Ramos (cell line): ENCODE measurements at regions not wholly inside any gene's neighbourhood (a gene's known extent, or its start where the extent isn't known, plus 50 kb on each side); places are given as distances from the start of the nearest gene placed in this dataset.

Experiments used
- in situ Hi-C: fragments of 300-500 bp; cut with MboI; formaldehyde crosslinking; loops from one replicate; pipeline ENCODE4 v1.14.3; 2022; ENCODE audit warnings: low sequenced_read_pairs; ENCODE audit not compliant: unreplicated experiment

DNA sequence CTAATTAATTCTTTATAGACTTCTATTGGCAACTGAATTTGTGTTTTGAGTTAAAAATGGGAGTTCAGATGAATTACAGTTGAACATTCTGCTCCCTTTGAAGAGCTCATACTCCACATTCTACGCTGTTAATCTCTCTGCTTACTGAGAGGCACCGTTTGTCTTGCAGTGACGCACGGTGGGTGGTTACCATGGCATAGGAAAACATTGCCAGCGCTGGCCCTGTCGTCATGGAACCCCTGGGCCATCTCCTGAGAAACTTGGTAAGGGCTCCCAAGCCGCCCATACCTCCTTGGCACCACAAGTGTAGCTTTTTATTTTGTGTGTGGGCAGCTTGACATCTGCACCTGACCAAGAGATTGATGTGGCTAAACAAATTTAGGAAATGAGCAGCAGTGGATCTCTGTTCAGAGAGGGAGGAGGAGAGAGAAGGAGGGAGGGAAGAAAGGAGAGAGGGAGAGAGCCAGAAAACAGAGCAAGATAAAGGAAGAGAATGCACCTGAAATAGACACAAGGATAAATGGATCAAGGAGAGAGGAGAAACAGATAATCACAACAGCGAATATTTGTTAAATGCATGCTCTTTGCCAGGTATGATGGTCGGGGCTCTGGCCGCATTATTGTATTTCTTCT, 398.5 kb downstream of the HAPSTR1 start:
- in situ Hi-C loops: no loop called here

DNA sequence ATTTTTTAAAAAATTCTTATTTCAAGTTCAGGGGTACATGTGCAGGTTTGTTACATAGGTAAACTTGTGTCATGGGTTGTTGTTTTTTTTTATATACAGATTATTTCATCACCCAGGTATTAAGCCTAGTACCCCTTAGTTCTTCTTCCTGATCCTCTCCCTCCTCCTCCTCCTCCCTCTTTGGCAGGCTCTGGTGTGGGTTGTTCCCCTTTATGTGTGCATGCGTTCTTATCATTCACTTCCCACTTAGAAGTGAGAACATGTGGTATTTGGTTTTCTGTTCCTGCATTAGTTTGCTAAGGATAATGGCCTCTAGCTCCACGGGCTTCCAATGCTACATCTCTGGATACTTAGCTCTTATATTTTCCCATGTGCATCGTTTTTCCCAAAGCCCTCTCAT, 404.4 kb downstream of the HAPSTR1 start:
- in situ Hi-C loops: no loop called here

DNA sequence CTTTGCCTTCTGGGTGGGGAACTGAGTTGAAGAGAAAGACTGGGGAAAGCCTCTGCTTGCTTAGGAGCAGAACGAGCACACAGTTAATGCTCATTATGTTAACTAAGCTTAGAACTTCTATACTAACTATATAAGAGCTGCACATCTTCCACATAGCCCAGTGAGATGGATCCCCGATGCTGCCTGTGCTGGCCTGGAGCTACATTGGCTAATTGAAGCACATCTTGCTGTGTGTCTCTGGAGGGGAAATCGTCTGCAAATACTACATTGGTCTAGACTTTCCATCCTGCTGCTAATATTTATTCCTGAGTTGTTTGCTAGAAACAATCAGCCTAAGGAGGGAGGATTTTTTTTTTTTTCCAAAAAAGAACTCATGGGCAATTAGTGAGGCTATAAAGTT, 406.3 kb downstream of the HAPSTR1 start:
- in situ Hi-C loops: no loop called here

DNA sequence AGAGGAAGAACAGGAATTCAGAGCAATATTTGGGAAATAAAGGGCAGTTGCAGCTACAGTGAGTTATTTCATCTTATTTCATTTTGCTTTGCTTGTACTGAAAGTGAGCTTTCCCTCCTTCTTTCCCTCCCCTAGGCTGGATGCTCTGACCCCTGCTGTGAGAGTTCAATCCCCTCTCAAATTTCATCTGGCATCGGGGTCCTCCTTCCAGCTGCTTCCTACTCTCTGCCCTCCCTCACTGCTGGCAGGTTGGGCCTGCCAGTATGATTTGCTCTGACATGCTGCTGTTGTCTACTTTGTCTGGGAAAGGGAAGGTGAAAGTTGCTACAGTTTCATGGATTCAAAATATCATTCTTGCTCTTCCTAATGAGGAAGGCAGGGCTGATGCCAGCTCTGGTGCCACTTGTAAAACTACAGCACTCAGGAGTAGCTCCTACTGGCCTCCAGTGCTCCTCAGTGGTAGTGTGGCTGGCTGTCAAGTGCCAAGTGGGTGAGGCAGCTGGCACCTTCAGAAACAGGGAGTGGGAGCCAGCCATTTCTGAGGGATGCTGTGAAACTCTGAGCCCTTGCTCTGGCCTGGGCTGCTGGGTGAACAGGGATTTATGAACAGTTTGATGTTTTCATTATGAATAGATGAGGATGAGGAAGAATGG, 408.6 kb downstream of the HAPSTR1 start:
- in situ Hi-C loops: no loop called here

DNA sequence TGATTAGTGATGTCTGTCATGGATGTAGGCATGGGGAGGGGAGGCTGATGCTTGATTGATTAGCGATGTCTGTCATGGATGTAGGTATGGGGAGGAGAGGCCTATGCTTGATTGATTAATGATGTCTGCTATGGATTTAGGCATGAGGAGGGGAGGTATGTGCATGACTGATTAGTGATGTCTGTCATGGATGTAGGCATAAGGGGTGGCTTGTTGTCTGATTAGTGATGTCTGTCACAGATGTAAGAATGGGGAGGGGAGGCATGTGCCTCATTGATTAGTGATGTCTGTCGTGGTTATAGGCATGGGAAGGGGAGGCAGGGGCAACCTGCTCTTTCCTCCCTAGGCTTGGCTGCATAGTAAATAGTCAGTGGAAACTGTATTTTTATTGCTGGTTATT, 409.4 kb downstream of the HAPSTR1 start:
- in situ Hi-C loops: no loop called here

DNA sequence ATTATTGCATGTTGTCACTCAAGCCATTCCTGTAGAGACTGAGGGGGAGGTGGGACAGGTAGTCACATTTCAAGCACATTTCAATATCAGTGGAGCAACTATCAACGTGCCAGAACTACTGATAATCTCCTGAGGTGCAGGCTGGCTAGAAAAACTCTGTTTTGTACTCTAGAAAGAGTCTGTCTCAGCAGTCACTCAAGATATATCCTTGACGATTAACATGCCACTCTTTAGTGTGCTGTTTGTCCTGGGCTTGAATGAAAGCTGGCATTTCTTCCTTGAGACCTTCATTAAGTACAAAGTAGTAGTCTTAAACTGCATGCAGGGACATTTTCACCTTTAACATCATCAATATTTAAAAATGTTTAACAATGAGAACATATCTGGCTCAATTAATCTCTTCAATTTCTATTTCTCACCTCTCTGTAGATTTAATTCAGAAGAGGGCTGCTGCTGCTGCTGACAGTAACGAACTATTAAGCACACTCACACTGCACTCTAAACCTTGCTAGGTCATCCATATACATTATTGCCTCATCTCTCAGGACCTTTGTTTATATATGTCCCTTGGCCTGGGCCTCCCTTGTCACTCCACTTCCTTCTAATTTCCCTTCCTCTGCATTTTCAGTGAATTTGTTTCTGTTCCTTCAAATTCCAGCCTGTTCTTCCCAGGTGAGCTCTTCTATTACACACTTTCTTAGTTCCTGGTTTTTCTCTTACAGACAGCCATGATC, 412.0 kb downstream of the HAPSTR1 start:
- in situ Hi-C loops: no loop called here

DNA sequence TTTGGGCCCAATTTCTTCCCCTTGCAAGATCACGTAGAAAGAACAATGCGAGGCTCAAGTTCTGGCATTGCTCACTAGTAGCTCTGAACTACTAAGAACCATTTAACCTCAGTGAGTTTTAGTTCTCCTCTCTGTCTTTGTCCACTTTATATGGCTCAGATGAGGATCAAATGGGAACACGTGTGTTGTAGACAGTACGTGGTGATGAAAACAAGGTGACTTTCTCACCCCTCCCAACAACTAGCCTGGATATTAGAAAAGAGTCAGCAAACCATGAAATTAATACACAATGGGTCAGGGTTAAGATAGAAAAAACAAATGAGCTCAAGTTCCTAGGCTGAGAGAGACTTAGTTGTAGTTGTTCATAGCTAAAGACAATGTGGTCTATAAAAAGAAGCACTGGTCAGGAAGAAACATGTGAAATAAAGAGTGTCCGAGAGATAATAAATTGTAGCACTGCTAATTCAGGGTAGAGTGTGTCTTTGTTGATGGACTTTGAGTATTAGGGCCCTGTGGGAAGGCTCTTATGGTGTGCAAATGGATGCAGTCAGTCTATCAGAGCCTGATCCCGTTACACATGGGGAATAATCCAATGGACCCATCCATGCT, 417.0 kb downstream of the HAPSTR1 start:
- in situ Hi-C loops: no loop called here

DNA sequence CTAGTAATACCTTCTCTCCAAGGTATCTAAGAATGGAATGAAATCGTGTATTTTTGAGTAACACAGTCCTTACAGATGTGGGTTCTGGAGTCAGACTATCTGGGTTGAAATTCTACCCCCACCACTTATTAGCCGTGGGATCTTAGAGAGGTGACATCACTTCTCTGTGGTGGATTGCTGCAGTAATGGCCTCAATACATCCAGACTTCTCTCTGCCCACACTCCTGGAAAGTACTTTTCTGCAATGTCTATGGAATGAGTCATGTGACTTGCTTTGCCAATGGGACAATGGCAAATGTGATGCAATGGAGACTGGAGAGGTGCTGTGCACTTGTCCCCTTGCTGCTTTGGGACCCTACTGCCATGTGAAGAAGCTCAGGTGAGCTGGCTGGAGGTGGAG, 418.2 kb downstream of the HAPSTR1 start:
- in situ Hi-C loops: no loop called here

DNA sequence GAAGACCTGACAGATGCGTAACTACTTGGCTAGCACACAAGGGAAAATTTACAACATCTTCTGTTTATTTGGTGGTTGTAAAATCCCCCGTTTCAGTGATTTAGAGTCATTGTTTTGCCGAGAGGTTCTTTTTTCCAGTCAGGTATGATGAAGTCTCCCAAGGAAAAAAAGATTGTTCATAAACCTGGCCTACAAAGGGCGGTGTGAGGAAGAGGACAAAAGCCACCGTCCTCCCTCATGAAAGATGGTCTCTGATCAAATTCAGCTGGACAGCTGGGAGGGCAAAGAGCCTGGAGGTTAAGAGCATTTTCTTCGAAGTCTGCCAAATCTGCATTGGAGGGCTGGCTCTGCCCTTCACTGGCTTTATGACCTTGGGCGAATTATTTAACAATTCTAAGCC, 419.9 kb downstream of the HAPSTR1 start:
- in situ Hi-C loops: no loop called here

DNA sequence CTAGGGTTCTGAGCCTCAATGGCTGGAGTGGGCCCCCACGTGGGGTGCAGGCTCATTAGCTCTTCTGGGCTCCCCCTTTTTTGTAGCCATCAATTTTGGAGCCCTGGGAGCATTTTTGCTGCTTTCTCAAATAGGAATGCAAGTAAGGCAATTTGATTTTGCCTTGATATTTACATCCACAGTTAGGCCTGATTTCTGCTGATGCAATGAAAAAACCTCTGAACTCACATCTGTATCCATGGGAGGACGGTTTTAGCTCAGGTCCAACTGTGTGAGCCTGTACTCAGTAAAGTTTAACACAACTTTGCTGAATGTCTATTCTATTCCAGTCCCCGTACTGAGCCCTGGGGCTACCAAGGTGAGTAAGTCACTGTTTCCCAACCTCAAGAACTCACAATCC, 425.0 kb downstream of the HAPSTR1 start:
- in situ Hi-C loops: no loop called here

DNA sequence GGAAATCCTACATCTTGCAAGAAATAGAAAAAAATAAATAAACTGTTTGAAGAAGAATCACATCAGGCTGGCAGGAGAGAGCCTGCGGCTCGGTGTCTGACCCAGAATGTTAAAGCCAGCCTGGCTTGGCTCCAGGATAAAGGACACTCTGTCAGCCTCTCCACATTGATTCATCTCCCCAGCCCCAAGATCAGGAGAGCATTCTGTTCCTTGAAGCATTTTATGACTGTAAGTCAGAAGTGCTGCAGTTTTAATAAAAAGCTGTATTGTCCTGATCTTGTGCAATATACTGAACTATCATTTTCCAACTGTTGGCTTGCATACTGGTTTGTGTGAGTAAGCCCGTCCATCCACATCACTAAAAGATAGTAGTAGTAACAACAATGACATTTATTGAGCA, 426.6 kb downstream of the HAPSTR1 start:
- in situ Hi-C loops: no loop called here

DNA sequence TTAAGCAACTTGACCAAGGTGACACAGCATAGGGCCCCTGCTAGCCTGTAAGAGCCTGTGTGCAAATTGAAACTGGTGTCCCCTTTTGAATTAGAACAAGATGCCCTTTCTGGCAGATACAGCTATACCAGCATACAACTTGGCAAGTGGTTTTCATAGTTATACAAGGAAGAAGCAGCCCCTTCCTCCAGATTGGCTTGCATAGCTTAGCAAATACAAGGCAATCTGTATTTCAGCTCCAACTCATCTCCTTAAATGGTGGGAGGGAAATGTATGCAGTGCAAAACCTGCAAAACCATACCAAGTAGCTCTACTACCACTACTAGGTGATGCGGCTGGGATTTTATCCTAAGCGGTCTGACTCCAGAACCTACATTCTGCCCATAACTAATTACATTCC, 427.1 kb downstream of the HAPSTR1 start:
- in situ Hi-C loops: no loop called here

DNA sequence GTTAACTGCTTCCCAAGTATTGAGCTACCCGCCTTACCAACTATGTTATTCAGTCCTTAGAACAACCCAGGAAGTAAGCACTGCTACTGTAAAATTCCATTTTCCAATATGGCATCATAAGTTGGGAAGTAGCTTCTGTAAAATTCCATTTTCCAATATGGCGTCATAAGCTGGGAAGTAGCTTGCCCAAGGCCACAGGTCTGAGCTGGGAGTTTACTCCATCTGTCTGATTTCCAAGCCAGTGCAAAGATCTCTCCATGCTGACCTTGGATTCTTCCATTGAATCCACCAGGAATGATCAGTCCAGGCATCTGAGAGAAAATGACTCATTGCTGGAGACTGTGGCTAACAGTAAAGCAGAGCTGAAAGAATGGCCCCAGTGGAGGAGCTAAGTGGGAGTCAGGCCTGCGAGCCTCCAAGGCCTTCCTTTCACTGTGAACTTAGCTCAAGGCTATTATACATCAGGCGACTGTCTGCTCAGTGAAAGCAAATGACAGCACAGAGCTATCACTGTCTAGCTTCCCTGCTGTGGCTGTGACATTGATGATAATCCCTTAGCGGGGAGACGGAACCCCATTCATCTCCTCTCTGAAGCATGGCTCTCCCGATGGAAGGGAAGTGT, 430.4 kb downstream of the HAPSTR1 start:
- in situ Hi-C loops: no loop called here

DNA sequence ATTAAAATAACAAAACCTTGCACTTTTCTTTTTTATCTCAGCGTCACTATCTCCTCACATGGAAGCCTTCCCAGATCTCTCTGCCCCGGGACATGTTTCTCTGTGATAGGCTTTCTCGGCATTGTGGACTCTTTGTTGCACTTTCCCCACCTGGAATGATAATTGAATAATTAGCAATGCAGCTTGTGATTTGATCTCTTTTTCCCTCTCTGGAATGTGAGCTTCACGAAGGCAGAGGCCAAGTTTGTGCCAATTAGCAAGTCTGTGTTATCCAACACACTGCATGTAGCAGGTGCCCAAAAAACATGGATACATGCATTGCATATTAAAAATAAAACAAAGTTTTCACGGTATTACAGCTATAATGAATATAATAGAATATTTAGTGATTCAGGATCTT, 431.2 kb downstream of the HAPSTR1 start:
- in situ Hi-C loops: no loop called here

DNA sequence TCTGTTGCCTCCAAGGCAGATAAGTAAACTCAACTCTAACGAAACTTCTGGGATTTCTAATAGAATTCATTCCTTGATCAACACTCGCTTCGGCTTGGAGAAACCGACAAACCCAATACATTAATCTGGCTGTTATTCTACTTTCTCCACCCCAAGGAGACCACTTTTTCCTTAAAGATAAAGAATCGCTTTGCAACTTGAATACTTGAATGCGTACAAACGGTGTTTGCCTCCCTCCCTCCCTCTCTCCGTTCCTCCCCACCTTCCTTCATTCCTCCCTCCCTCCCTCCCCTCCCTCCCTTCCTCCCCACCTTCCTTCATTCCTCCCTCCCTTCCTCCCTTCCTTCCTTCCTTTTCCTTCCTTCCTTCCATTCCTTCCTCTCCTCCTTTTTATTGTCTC, 432.6 kb downstream of the HAPSTR1 start:
- in situ Hi-C loops: no loop called here

DNA sequence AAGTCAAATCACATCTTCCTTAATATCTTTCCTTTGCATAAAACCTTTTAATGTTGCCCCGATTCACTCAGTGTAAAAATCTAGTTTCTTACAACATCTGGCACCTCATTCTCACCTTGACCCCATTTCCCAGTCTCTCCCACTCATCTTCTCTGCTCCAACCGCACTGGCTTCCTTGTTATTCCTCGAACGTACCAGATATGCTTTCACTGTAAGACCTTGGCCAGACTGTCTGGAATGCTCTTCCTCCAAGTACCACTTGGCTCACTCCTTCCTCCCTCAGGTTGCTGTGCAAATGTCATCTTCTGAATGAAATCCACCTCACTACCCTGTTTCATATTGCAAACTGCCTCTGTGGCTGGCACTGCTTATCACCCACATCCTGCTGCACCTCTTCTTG, 433.6 kb downstream of the HAPSTR1 start:
- in situ Hi-C loops: no loop called here

DNA sequence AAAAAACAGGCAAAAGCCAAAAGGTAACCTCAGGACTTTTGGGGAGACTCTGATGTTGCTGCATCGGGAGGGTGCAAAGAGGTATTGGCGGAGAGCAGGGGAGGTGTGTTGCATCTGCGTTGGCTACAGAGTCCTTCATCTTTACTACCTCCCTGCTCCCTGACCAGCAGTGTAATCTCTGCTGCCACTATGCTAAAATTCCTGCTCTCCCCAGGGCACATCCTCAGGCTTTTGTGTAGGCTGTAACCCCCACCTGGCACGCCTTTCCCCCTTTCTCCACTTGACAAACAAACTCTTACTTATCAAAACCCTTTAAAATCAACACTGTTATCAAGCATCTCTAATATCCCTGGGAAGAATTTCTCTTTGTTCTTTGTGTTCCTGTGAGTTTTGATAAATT, 435.3 kb downstream of the HAPSTR1 start:
- in situ Hi-C loops: no loop called here

DNA sequence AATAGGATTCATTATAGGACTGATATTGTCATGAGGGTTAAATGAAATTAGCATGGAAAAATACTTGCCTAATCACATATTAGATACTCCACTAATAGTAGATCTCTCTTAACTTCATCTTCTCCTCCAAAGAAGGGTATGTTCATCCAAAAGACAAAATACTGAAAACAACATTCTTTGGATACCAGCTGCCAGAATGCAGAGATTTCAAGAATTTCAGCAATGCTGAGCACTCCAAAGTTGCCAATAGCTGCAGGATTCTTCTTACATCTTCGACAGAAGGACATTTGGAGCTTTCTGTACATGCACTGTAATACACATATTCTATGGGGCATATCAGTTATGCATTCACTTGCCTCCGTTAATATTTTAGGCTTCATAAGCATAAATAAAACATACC, 436.5 kb downstream of the HAPSTR1 start:
- in situ Hi-C loops: no loop called here

DNA sequence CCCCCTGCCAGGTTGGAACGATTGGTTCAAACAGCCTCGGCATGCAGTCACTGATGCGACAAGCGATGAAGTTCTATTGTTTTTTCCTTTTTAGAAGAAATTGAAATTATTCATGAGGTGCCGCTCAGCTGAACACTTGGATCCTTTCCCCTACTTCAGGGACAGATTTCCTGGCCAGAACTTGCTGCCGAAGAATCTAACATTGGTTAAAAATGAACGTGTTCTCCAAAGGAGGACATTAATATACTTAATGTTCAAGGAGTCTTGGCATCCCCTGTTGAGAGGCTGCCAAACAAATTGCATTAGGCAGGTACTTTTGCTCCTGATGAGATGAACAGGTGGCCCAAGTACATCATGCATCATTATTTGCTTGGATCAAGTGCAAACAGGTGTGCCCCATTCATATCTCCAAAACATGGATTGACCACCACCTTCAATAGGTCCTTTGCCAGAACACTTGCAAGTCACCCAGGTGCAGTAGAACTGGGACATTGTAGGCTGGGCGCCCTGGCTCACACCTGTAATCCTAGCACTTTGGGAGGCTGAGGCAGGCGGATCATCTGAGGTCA, 437.2 kb downstream of the HAPSTR1 start:
- in situ Hi-C loops: no loop called here

DNA sequence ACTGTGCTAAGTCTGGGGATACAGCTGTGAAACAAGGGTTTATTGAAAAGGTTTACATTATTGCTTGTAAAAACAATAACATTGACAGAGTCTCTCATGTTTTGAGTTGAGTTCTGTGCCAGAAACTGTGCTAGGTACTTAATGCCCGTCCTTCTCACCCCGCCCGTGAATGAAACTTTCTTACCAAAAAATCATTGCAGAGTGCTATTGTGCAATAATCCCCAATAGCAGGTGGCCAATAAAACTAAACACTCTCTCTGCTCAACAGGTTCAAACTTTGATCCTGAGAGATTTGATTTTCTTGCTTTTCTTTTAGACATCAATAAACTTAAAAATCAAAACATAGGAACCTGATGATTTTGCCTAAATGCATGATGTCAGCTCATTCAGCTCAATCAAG, 441.6 kb downstream of the HAPSTR1 start:
- in situ Hi-C loops: no loop called here

DNA sequence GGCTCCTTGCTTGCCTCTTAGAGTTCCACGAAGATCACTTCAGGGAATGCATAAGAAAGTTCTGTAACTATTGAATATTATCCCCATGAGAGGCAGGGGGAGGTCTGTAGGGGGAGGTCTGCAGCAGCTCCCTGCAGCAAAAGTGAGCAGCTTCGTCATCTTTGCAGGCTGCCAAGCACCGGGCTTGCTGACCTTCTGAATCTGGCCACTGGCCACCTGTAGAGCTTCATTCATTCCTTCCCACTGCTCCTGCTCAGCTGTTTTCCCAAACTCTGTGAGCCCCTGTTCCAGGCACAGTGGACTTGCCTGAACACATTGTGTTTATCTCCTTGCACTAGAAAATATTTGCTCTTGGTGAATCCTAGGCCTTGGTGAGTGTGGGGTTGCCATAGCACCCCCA, 443.3 kb downstream of the HAPSTR1 start:
- in situ Hi-C loops: no loop called here
